Activated T-helper 1 cell treated with anti-CD3 and anti-CD28 coated beads, Interleukin-12 subunit alpha, Interleukin-12 subunit beta, Interleukin-2, Interleukin-4 antibody, amounts not matched to agents 30 ng/mL and 10 ng/mL and 1 ng/mL, durations not matched to agents 14 hours and 24 hours and 36 hours (primary cell): ENCODE measurements at regions not wholly inside any gene's neighbourhood (a gene's known extent, or its start where the extent isn't known, plus 50 kb on each side); places are given as distances from the start of the nearest gene placed in this dataset.
"Not testable (repeated sequence)": the region's sequence is repeated elsewhere in the genome, so short reads cannot be mapped to it uniquely, and the experiment has no call there.

Experiments
- DNase-seq: peaks from one replicate; pipeline ENCODE4 v3.0.0; 2021; ENCODE audit warnings: low spot score
- H3K27ac Mint-ChIP-seq: one replicate; pipeline ENCODE4 v1.8.0; 2021; ENCODE audit warnings: mild to moderate bottlenecking, mixed read lengths
- H3K27me3 Mint-ChIP-seq: one replicate; pipeline ENCODE4 v1.8.0; 2022; ENCODE audit warnings: mild to moderate bottlenecking, moderate library complexity, mixed read lengths; ENCODE audit not compliant: insufficient read depth
- H3K36me3 Mint-ChIP-seq: one replicate; pipeline ENCODE4 v1.8.0; 2021; ENCODE audit warnings: low read depth, mixed read lengths
- H3K4me1 Mint-ChIP-seq: one replicate; pipeline ENCODE4 v1.8.0; 2021; ENCODE audit warnings: low read depth, mixed read lengths
- H3K4me3 Mint-ChIP-seq: one replicate; pipeline ENCODE4 v1.8.0; 2021; ENCODE audit warnings: mild to moderate bottlenecking, moderate library complexity, mixed read lengths
- H3K9me3 Mint-ChIP-seq: one replicate; pipeline ENCODE4 v1.8.0; 2021; ENCODE audit warnings: mixed read lengths
- intact Hi-C: fragments of 100-400 bp; cut with micrococcal nuclease; formaldehyde crosslinking; loops from one replicate; pipeline ENCODE4 v1.15.1; 2024

GRCh38 chr12:45490232-45490881 is 239.1 kb upstream of the ARID2 start:
- Mint-ChIP-seq H3K4me1 (no peaks in the 10 kb centered on the region), H3K27me3 (peaks cover 9% of the 10 kb centered on the region), H3K9me3 (no peaks in the 10 kb centered on the region), H3K27ac (no peak overlapping the region), H3K4me3 (no peak overlapping the region), H3K36me3 (no peaks in the 10 kb centered on the region)
- intact Hi-C loops, result no loop called here
- no peak for DNase-seq

GRCh38 chr12:45494279-45494678 is 235.2 kb upstream of the ARID2 start:
- Mint-ChIP-seq H3K27ac (no peak overlapping the region), H3K27me3 (peaks cover 9% of the 10 kb centered on the region), H3K36me3 (no peaks in the 10 kb centered on the region), H3K4me1 (no peaks in the 10 kb centered on the region), H3K9me3 (no peaks in the 10 kb centered on the region), H3K4me3 (no peak overlapping the region)
- DNase-seq, result no peak
- intact Hi-C loops, result no loop called here

- Mint-ChIP-seq H3K36me3 (no peaks in the 10 kb centered on the region), H3K27me3 (peaks cover 8% of the 10 kb centered on the region), H3K27ac (no peak overlapping the region), H3K4me1 (no peaks in the 10 kb centered on the region), H3K9me3 (no peaks in the 10 kb centered on the region), H3K4me3 (no peak overlapping the region)
- DNase-seq, result no peak
- intact Hi-C loops, result no loop called here
These were observed 230.9 kb upstream of the ARID2 start for GRCh38 chr12:45498645-45499044.

- intact Hi-C loops, result no loop called here
- Mint-ChIP-seq H3K27ac (no peak overlapping the region), H3K4me1 (no peaks in the 10 kb centered on the region), H3K9me3 (no peaks in the 10 kb centered on the region), H3K4me3 (no peak overlapping the region), H3K27me3 (peaks cover 7% of the 10 kb centered on the region), H3K36me3 (no peaks in the 10 kb centered on the region)
- no peak for DNase-seq
These were observed 226.9 kb upstream of the ARID2 start for GRCh38 chr12:45502481-45503128.

GRCh38 chr12:45503899-45504298 is 225.6 kb upstream of the ARID2 start:
- Mint-ChIP-seq H3K9me3 (no peaks in the 10 kb centered on the region), H3K36me3 (no peaks in the 10 kb centered on the region), H3K27ac (no peak overlapping the region), H3K27me3 (peaks cover 9% of the 10 kb centered on the region), H3K4me1 (no peaks in the 10 kb centered on the region), H3K4me3 (no peak overlapping the region)
- intact Hi-C loops, result no loop called here
- DNase-seq, result no peak

- DNase-seq, result no peak
- H3K27ac Mint-ChIP-seq, result no peak overlapping the region
- H3K27me3 Mint-ChIP-seq, result peaks cover 9% of the 10 kb centered on the region
- intact Hi-C loops, result no loop called here
- no peak overlapping the region for H3K4me3 Mint-ChIP-seq
- H3K4me1 Mint-ChIP-seq, result no peaks in the 10 kb centered on the region
- no peaks in the 10 kb centered on the region for H3K9me3 Mint-ChIP-seq
- H3K36me3 Mint-ChIP-seq, result no peaks in the 10 kb centered on the region
These were observed 225.0 kb upstream of the ARID2 start for GRCh38 chr12:45504316-45505010.

GRCh38 chr12:45509187-45509586 is 220.3 kb upstream of the ARID2 start:
- no peak for DNase-seq
- H3K4me1 Mint-ChIP-seq, result no peaks in the 10 kb centered on the region
- no peak overlapping the region for H3K4me3 Mint-ChIP-seq
- H3K9me3 Mint-ChIP-seq, result peaks cover 8% of the 10 kb centered on the region
- H3K27ac Mint-ChIP-seq, result no peak overlapping the region
- H3K27me3 Mint-ChIP-seq, result peaks cover 4% of the 10 kb centered on the region
- intact Hi-C loops, result no loop called here
- no peaks in the 10 kb centered on the region for H3K36me3 Mint-ChIP-seq

- intact Hi-C loops, result no loop called here
These were observed 219.9 kb upstream of the ARID2 start for GRCh38 chr12:45509621-45510020.

GRCh38 chr12:45517381-45517780 is 212.1 kb upstream of the ARID2 start:
- Mint-ChIP-seq H3K9me3 (peaks cover 1% of the 10 kb centered on the region), H3K27ac (no peak overlapping the region), H3K4me3 (no peak overlapping the region), H3K27me3 (peaks cover 2% of the 10 kb centered on the region), H3K4me1 (peaks cover 13% of the 10 kb centered on the region), H3K36me3 (peaks cover 5% of the 10 kb centered on the region)
- intact Hi-C loops, result no loop called here
- DNase-seq, result no peak

More at GRCh38 chr12:45509621-45510020, 219.9 kb upstream of the ARID2 start:
- H3K27me3 Mint-ChIP-seq, result peaks cover 4% of the 10 kb centered on the region
- no peak overlapping the region for H3K4me3 Mint-ChIP-seq
- H3K9me3 Mint-ChIP-seq, result peaks cover 8% of the 10 kb centered on the region
- no peaks in the 10 kb centered on the region for H3K4me1 Mint-ChIP-seq
- no peaks in the 10 kb centered on the region for H3K36me3 Mint-ChIP-seq
- no peak overlapping the region for H3K27ac Mint-ChIP-seq
- DNase-seq, result no peak

GRCh38 chr12:45518291-45519235 is 210.9 kb upstream of the ARID2 start:
- Mint-ChIP-seq H3K9me3 (peaks cover 11% of the 10 kb centered on the region), H3K27ac (peak overlapping the region; percentile 86), H3K27me3 (no peaks in the 10 kb centered on the region), H3K36me3 (peaks cover 7% of the 10 kb centered on the region), H3K4me3 (peak overlapping the region; percentile 33), H3K4me1 (peaks cover 13% of the 10 kb centered on the region)
- intact Hi-C loops, result loop anchor here (1.0 kb wide), 1 partner anchor 209 kb away; no protein-coding TSS in a partner anchor
- peak; percentile 53 for DNase-seq

GRCh38 chr12:45522227-45522626 is 207.3 kb upstream of the ARID2 start:
- Mint-ChIP-seq H3K4me3 (no peak overlapping the region), H3K27ac (no peak overlapping the region), H3K4me1 (peaks cover 13% of the 10 kb centered on the region), H3K9me3 (peaks cover 28% of the 10 kb centered on the region), H3K27me3 (peaks cover 7% of the 10 kb centered on the region), H3K36me3 (peaks cover 7% of the 10 kb centered on the region)
- DNase-seq, result no peak
- intact Hi-C loops, result no loop called here

- not testable (repeated sequence) for H3K4me3 Mint-ChIP-seq, H3K36me3 Mint-ChIP-seq
These were observed 202.7 kb upstream of the ARID2 start for GRCh38 chr12:45526823-45527222.

More at GRCh38 chr12:45526823-45527222, 202.7 kb upstream of the ARID2 start:
- intact Hi-C loops, DNase-seq, H3K27ac Mint-ChIP-seq, H3K4me1 Mint-ChIP-seq: not testable (repeated sequence)
- H3K27me3 Mint-ChIP-seq, result peaks cover 12% of the 10 kb centered on the region
- peaks cover 43% of the 10 kb centered on the region for H3K9me3 Mint-ChIP-seq
